SK-N-SH (cell line): ENCODE measurements at regions not wholly inside any gene's neighbourhood (a gene's known extent, or its start where the extent isn't known, plus 50 kb on each side); places are given as distances from the start of the nearest gene placed in this dataset.

ENCODE experiments used
- CTCF ChIA-PET: fragments of 300-600, 350-600 bp; formaldehyde crosslinking; extraction: SDS; loops from one replicate; lab custom pipeline; 2021; lab: Yijun Ruan, JAX
- POLR2A ChIA-PET: fragments of 350-600 bp; sonication (Branson Sonifier 250); formaldehyde crosslinking; extraction: SDS; loops from one replicate; lab custom pipeline; 2020; ENCODE audit warnings: antibody characterized with exemption, inconsistent platforms; lab: Yijun Ruan, JAX
- DNase-seq: peaks from one replicate; pipeline ENCODE4 v3.0.0; 2012
- H2AFZ ChIP-seq: fragments of 200-600 bp; sonication (generic); 2 replicates; pipeline ENCODE4 v1.8.1; 2016; ENCODE audit warnings: antibody characterized with exemption, mild to moderate bottlenecking, low read depth
- H3F3A ChIP-seq: fragments of 200-600 bp; sonication (generic); replicated peaks from 2 replicates; pipeline ENCODE3; 2016; ENCODE audit warnings: antibody characterized with exemption, mild to moderate bottlenecking; ENCODE audit not compliant: insufficient read depth
- H3K27ac ChIP-seq, 2 experiments: fragments of 200-500 bp in 1 of 2; fragments of 200-600 bp in 1 of 2; sonication (Bioruptor generic) in 1 of 2; sonication (generic), shearing (Covaris generic) in 1 of 2; 2 replicates each; pipeline versions ENCODE4 v1.5.1 to v1.6.1; 2014 to 2016; ENCODE audit warnings: low read depth in 2 of 2, inconsistent platforms in 1 of 2, low read length in 1 of 2, mild to moderate bottlenecking in 1 of 2, mixed read lengths in 1 of 2
- H3K27me3 ChIP-seq: fragments of 200-600 bp; sonication (generic), shearing (Covaris generic); 2 replicates; pipeline ENCODE4 v1.6.1; 2016; ENCODE audit warnings: mixed run types; ENCODE audit not compliant: insufficient read depth
- H3K36me3 ChIP-seq, 2 experiments: fragments of 200-500 bp in 1 of 2; fragments of 200-600 bp in 1 of 2; sonication (Bioruptor generic) in 1 of 2; sonication (generic) in 1 of 2; replicated peaks in 1 of 2; 2 replicates each; pipeline versions ENCODE3 to v1.5.1; 2014 to 2016; ENCODE audit warnings: low read length in 1 of 2, mild to moderate bottlenecking in 1 of 2; ENCODE audit not compliant: insufficient read depth in 2 of 2, control insufficient read depth in 1 of 2
- H3K4me1 ChIP-seq, 2 experiments: fragments of 200-500 bp in 1 of 2; fragments of 200-600 bp in 1 of 2; sonication (Bioruptor generic) in 1 of 2; sonication (generic), shearing (Covaris generic) in 1 of 2; 2 replicates each; pipeline versions ENCODE4 v1.5.1 to v1.6.1; 2014 to 2016; ENCODE audit warnings: low read depth in 1 of 2, low read length in 1 of 2, mixed run types in 1 of 2; ENCODE audit not compliant: insufficient read depth in 2 of 2, control insufficient read depth in 1 of 2
- H3K4me2 ChIP-seq: fragments of 200-600 bp; sonication (generic), shearing (Covaris generic); 2 replicates; pipeline ENCODE4 v1.6.1; 2017; ENCODE audit warnings: mixed run types
- H3K4me3 ChIP-seq, 2 experiments: fragments of 200-500 bp in 1 of 2; fragments of 200-600 bp in 1 of 2; sonication (Bioruptor generic) in 1 of 2; sonication (generic), shearing (Covaris generic) in 1 of 2; 2 replicates each; pipeline versions ENCODE4 v1.5.1 to v1.8.1; 2014 to 2016; ENCODE audit warnings: low read depth in 2 of 2, inconsistent platforms in 1 of 2, low read length in 1 of 2, mild to moderate bottlenecking in 1 of 2, mixed read lengths in 1 of 2, moderate library complexity in 1 of 2
- H3K79me2 ChIP-seq: fragments of 200-600 bp; sonication (generic); 2 replicates; pipeline ENCODE4 v1.8.1; 2017; ENCODE audit warnings: mild to moderate bottlenecking; ENCODE audit not compliant: insufficient read depth
- H3K9ac ChIP-seq: fragments of 200-600 bp; sonication (generic); 2 replicates; pipeline ENCODE4 v1.6.1; 2017; ENCODE audit warnings: mixed run types
- H3K9me2 ChIP-seq: fragments of 200-600 bp; sonication (generic); 2 replicates; pipeline ENCODE4 v1.6.1; 2017; ENCODE audit warnings: mixed run types
- H3K9me3 ChIP-seq: fragments of 200-600 bp; sonication (generic); 2 replicates; pipeline ENCODE4 v1.6.1; 2017; ENCODE audit warnings: mixed run types, mild to moderate bottlenecking, moderate library complexity
- H4K20me1 ChIP-seq: fragments of 200-600 bp; sonication (generic); 2 replicates; pipeline ENCODE4 v1.6.1; 2017; ENCODE audit warnings: mild to moderate bottlenecking, mixed run types; ENCODE audit not compliant: insufficient read depth
- CHD2 ChIP-seq: fragments of 150-350 bp; IDR thresholded peaks from 2 replicates; pipeline ENCODE4 v1.6.1; 2018; ENCODE audit warnings: low read length; ENCODE audit not compliant: partially characterized antibody
- EZH2phosphoT487 ChIP-seq: fragments of 200-600 bp; sonication (generic); IDR thresholded peaks from 2 replicates; pipeline ENCODE4 v1.6.1; 2017; ENCODE audit warnings: low read depth, mixed run types, mild to moderate bottlenecking, antibody characterized with exemption, moderate library complexity, borderline replicate concordance
- GABPA ChIP-seq: IDR thresholded peaks from 2 replicates; pipeline ENCODE4 v1.4.0; 2012; ENCODE audit warnings: low read depth, mild to moderate bottlenecking
- JUND ChIP-seq: IDR thresholded peaks from 2 replicates; pipeline ENCODE4 v1.4.0; 2012
- NRF1 ChIP-seq: IDR thresholded peaks from 2 replicates; pipeline ENCODE4 v1.6.1; 2012; ENCODE audit warnings: low read depth, mild to moderate bottlenecking, low read length
- POLR2AphosphoS5 ChIP-seq: IDR thresholded peaks from 2 replicates; pipeline ENCODE4 v1.6.1; 2012; ENCODE audit warnings: low read depth, low read length
- RXRA ChIP-seq: IDR thresholded peaks from 2 replicates; pipeline ENCODE4 v1.4.0; 2012; ENCODE audit warnings: low read depth, mild to moderate bottlenecking, borderline replicate concordance
- SIN3A ChIP-seq: IDR thresholded peaks from 2 replicates; pipeline ENCODE4 v1.6.1; 2012; ENCODE audit warnings: low read depth, mild to moderate bottlenecking, low read length, moderate library complexity, borderline replicate concordance
- SMC3 ChIP-seq: IDR thresholded peaks from 2 replicates; pipeline ENCODE4 v1.6.1; 2012; ENCODE audit warnings: low read depth, low read length, improper control_type of control experiment
- TCF12 ChIP-seq: IDR thresholded peaks from 2 replicates; pipeline ENCODE4 v1.4.0; 2012
- WGBS: methylation state at CpG from one replicate; pipeline ENCODE4 v1.1.6; 2017; ENCODE audit warnings: low lambda C conversion rate; 5-methylcytosine and 5-hydroxymethylcytosine counted together
- TF ChIP-seq, protein P1 (sequence below): IDR thresholded peaks from 2 replicates; pipeline ENCODE4 v1.4.0; 2012; ENCODE audit warnings: low read depth, borderline replicate concordance
- TF ChIP-seq, protein P2 (sequence below): IDR thresholded peaks from 2 replicates; pipeline ENCODE4 v1.4.0; 2012; ENCODE audit warnings: low read depth
- TF ChIP-seq, protein P3 (sequence below): fragments of 200-600 bp; sonication (generic); IDR thresholded peaks from 2 replicates; pipeline ENCODE4 v1.6.1; 2017; ENCODE audit warnings: antibody characterized with exemption, mild to moderate bottlenecking, moderate library complexity
- TF ChIP-seq, protein P4 (sequence below): IDR thresholded peaks from 2 replicates; pipeline ENCODE4 v1.4.0; 2012; ENCODE audit warnings: low read depth, borderline replicate concordance

DNA sequence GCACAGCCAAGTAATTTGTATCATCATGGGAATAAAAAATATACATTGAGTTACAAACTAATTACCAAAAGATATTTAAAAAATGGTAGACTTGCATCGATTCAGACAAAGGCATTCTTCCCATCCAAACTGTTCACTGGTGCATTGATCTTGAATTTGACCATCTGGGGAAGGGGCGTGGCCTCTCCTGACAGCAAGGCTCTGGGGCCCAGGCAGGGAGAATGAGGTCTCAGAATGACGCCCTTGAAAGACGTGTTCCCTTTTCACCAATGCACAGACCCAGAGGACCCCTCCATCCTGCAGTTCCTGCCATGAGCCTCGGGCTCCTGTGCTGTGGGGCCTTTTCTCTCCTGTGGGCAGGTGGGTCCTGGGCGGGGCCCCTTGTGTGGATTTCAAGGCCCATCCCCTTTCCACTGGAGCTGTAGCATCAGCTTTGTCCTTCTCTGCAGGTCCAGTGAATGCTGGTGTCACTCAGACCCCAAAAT is 91.1 kb upstream of the PRSS58 start:
- no peaks in the 10 kb centered on the region for H3F3A ChIP-seq
- TF ChIP-seq JUND (no peak), SIN3A (no peak), SMC3 (no peak), GABPA (no peak), CHD2 (no peak), POLR2AphosphoS5 (no peak), TCF12 (no peak), EZH2phosphoT487 (no peak), NRF1 (no peak)
- TF ChIP-seq, protein P1, sequence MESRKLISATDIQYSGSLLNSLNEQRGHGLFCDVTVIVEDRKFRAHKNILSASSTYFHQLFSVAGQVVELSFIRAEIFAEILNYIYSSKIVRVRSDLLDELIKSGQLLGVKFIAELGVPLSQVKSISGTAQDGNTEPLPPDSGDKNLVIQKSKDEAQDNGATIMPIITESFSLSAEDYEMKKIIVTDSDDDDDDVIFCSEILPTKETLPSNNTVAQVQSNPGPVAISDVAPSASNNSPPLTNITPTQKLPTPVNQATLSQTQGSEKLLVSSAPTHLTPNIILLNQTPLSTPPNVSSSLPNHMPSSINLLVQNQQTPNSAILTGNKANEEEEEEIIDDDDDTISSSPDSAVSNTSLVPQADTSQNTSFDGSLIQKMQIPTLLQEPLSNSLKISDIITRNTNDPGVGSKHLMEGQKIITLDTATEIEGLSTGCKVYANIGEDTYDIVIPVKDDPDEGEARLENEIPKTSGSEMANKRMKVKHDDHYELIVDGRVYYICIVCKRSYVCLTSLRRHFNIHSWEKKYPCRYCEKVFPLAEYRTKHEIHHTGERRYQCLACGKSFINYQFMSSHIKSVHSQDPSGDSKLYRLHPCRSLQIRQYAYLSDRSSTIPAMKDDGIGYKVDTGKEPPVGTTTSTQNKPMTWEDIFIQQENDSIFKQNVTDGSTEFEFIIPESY: no peak
- TF ChIP-seq, protein P2, sequence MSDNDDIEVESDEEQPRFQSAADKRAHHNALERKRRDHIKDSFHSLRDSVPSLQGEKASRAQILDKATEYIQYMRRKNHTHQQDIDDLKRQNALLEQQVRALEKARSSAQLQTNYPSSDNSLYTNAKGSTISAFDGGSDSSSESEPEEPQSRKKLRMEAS: no peak
- TF ChIP-seq, protein P3, sequence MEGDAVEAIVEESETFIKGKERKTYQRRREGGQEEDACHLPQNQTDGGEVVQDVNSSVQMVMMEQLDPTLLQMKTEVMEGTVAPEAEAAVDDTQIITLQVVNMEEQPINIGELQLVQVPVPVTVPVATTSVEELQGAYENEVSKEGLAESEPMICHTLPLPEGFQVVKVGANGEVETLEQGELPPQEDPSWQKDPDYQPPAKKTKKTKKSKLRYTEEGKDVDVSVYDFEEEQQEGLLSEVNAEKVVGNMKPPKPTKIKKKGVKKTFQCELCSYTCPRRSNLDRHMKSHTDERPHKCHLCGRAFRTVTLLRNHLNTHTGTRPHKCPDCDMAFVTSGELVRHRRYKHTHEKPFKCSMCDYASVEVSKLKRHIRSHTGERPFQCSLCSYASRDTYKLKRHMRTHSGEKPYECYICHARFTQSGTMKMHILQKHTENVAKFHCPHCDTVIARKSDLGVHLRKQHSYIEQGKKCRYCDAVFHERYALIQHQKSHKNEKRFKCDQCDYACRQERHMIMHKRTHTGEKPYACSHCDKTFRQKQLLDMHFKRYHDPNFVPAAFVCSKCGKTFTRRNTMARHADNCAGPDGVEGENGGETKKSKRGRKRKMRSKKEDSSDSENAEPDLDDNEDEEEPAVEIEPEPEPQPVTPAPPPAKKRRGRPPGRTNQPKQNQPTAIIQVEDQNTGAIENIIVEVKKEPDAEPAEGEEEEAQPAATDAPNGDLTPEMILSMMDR: no peak
- WGBS: 14% methylated on average over 6 of the region's 6 CpGs
- ChIA-PET POLR2A (no interaction called here), CTCF (interaction anchor here (1.9 to 3.3 kb wide), 3 partner anchors 9 to 45 kb away, joined by 4 to 11 read pairs (median 7); no protein-coding TSS in a partner anchor)
- peaks cover 78% of the 10 kb centered on the region for H3K27me3 ChIP-seq
- H3K4me1 ChIP-seq: no peaks in the 10 kb centered on the region
- no peak overlapping the region for H3K4me3 ChIP-seq
- no peak overlapping the region for H3K4me2 ChIP-seq
- no peaks in the 10 kb centered on the region for H4K20me1 ChIP-seq
- H3K36me3 ChIP-seq: no peaks in the 10 kb centered on the region
- no peak for DNase-seq
- H3K9me3 ChIP-seq: no peaks in the 10 kb centered on the region
- no peak overlapping the region for H3K9ac ChIP-seq
- no peaks in the 10 kb centered on the region for H3K79me2 ChIP-seq
- no peak overlapping the region for H3K27ac ChIP-seq
- no peaks in the 10 kb centered on the region for H3K9me2 ChIP-seq
- no peak overlapping the region for H2AFZ ChIP-seq

DNA sequence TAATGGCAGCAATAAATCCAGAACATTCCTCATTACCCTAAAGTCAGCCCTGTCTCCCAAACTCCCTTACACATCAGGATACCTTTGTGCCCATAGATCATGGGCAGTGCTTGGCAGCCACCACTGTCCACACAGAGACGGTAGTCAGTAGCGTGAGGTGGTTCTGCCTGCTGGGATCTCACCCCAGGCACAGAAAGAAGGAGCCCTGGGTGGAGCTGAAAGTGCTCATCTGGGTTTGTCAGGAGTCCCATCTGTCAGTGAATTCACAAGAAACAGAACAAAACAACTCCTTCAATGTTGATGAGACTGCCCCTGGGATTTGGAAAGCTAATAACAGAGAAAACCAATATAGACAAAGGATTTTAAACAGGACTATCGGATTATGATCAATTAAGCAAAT is 90.2 kb upstream of the PRSS58 start:
- Histone ChIP-seq H3K79me2 (no peaks in the 10 kb centered on the region), H3K4me3 (no peak overlapping the region), H3K9me2 (no peaks in the 10 kb centered on the region), H3K4me1 (no peaks in the 10 kb centered on the region), H4K20me1 (no peaks in the 10 kb centered on the region), H3K9ac (no peak overlapping the region), H3K4me2 (no peak overlapping the region), H3K36me3 (no peaks in the 10 kb centered on the region), H3K27ac (no peak overlapping the region), H3K9me3 (no peaks in the 10 kb centered on the region), H3K27me3 (peaks cover 79% of the 10 kb centered on the region), H3F3A (no peaks in the 10 kb centered on the region), H2AFZ (no peak overlapping the region)
- ChIA-PET POLR2A (no interaction called here), CTCF (interaction anchor here (1.9 to 3.3 kb wide), 3 partner anchors 10 to 44 kb away, joined by 4 to 11 read pairs (median 7); no protein-coding TSS in a partner anchor)
- DNase-seq: no peak
- WGBS: 1% methylated on average over 3 of the region's 3 CpGs
- TF ChIP-seq RXRA (no peak), EZH2phosphoT487 (no peak), SIN3A (no peak)
- TF ChIP-seq, protein P4, sequence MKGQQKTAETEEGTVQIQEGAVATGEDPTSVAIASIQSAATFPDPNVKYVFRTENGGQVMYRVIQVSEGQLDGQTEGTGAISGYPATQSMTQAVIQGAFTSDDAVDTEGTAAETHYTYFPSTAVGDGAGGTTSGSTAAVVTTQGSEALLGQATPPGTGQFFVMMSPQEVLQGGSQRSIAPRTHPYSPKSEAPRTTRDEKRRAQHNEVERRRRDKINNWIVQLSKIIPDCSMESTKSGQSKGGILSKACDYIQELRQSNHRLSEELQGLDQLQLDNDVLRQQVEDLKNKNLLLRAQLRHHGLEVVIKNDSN: no peak
